GM19238 (cell line): ENCODE measurements at regions not wholly inside any gene's neighbourhood (a gene's known extent, or its start where the extent isn't known, plus 50 kb on each side); places are given as distances from the start of the nearest gene placed in this dataset.

Experiments used
- DNase-seq: peaks from one replicate; pipeline ENCODE4 v3.0.0; 2011; ENCODE audit warnings: low spot score; ENCODE audit not compliant: insufficient read length

DNA sequence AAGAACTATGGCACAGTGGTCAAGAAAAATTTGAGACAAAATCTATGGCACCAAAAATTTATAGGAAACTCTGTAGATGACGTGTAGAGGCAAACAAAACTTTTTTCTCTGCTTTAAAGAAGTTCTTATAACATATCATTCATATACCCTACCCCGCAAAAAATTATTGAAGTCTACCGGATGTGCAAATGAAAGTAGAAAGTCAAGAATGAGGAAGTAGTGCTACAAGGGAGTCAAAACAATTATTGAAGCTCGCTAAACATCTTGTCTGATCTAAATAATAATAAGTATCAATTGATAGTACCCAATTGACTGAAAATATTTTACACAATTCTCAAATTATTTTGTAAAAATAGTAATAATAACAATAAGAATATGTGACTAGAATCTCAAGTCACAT is 398.5 kb downstream of the TAF11L14 start:
- DNase-seq: no peak

DNA sequence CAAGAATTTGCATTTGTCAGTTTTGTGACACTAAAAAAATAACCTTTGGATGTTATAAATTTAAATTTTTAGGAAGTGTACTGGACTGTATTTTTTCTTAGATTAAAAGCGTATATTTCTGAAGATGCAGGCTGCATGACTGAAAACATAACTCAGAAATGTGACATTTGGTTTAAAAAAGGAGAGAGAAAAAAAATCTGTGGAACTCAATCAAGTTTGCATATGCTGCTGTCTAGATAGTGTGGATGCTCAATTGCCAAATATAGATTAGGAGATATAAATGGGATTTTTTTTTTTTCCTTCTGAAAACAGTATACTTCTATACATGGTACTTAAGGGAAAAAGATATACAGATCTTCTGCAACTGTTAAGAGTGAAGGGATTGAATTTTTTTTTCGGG is 402.3 kb downstream of the TAF11L14 start:
- DNase-seq: no peak

DNA sequence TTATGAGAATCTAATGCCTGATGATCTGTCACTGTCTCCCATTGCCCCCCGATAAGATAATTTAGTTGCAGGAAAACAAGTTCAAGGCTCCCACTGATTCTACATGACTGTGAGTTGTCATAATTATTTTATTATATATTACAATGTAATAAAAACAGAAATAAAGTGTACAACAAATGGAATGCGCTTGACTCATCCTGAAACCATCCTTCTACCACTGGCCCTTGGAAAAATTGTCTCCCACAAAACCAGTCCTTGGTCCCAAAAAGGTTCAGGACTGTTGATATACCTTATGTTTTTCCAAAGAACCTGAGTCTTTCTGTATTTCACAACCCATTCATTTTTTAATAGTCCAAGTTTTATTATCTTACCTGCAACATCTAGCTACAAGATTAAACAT is 403.5 kb downstream of the TAF11L14 start:
- no peak for DNase-seq

DNA sequence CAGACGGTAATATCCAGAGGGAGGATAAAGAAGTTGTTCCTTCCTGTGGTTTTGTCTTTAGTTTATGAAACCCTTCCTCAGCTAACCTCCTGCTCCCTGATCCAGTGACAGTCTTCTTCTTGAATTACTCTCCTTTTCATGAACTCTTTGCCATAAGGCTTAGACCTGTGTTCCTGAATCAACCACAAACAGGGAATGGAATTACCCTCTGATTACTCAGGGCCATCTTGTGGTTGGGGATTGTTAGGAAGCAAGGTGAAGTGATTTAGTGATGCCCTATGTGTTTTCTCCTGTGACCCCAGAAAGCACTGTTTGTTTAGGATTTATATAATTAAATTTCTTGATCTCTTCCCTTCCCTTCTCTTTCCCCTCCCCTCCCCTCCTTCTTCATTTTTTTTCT is 409.1 kb downstream of the TAF11L14 start:
- no peak for DNase-seq

DNA sequence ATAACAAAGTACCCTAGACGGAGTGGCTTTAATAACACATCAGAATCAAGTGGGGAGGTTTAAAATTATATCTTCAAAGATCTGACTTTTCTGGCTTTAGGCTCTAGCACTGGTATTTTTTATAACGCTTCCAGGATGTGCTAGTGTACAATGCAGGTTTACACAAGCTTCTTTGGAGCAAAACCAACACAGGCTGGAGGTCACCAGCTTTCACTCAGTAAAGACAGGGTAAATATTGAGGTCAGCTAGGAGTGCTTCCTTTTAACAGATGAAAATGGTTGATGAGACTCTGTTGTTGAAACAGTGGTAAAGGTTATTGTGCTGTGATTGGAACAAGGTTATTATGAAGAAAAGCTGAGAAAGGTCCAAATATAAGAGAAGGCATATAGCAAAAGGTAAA is 414.2 kb downstream of the TAF11L14 start:
- no peak for DNase-seq

DNA sequence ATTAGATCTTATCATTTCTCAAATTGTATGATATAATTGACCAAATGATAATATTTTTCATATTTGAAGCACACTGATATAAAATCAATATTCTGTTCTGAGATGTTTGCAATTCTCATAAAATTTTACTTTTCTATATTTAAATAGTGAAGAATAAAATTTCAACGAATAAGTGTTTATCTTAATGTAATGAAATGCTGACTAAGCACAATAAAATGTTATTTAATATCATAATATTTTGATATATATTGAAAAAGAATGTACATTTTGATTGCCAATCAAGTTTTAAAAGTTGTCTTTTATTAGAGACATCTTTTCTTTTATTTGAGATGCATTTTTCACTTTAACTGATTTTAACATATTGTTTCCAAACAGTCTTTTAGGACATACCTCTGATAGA is 416.1 kb downstream of the TAF11L14 start:
- no peak for DNase-seq

DNA sequence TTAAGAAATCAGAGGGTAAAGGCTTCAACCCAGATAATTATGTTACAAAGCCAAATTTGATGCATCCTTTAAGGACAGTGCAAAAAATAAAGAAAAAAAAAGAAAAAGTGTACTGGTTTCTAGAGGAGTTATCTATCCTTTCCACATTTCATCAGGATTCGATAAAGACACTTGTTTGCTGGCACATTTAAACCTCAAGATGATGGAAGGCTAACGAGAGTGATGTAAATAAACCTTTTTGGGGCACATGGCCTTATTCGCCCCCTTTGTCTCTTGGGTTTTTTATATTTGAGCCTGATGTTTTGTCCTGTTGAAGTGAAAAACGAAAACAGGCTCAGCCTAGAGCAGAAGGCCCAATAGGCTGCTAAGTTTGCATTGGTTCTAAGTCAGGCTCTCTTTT is 416.5 kb downstream of the TAF11L14 start:
- no peak for DNase-seq

DNA sequence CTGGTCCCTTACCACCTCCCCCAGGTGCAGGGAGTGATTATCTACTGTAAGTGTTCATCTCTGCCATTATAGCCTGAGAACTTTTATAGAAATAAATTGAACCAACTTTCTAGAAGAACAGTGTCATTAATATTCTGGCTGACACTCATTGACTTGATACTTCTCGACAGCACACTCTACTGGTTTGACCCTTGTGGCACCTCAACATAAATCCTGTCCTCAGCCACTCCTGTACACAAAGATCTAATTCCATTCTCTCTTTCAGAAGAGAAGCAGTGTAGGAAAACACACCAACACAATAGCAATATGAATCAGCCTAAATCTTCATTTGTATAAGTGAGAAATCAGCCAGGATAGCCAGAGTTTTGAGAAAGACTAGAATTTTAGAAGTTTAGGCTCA is 417.7 kb downstream of the TAF11L14 start:
- no peak for DNase-seq

DNA sequence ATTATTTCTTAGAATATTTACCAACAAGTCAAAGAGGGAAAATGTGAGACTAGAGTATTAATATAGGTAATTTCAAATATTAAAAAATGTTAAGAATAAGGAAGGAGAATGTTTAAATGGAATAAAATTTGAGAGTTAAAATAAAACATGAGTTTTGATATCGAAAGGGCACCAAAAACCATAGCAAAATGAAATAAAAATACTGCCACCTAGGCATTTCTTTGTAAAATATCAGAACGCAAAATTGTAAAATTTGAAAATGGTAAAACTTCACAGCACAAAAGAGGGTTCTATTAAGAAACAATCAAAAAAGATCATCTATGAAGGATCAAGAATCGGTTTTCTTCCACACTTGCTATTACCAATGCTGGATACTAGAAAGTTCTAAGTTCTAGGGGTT is 418.3 kb downstream of the TAF11L14 start:
- no peak for DNase-seq

DNA sequence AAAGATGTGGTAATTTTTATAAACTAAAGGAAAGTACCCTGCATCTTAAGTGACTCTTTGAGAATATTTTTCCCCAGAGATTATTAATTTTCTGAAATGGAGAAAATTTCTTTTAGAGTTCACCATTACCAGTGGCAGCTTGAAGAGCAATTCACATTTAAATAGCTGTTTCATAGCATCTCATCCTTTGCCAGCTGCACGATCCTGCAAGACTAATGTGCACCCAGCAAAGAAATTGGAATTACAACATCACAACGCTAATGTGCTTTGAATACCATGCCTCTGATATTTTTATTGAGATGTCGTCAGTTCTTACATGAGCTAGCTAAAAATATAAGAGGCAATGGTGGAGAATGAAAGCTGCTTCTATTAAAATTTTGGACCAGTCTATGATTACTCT is 423.5 kb downstream of the TAF11L14 start:
- no peak for DNase-seq

DNA sequence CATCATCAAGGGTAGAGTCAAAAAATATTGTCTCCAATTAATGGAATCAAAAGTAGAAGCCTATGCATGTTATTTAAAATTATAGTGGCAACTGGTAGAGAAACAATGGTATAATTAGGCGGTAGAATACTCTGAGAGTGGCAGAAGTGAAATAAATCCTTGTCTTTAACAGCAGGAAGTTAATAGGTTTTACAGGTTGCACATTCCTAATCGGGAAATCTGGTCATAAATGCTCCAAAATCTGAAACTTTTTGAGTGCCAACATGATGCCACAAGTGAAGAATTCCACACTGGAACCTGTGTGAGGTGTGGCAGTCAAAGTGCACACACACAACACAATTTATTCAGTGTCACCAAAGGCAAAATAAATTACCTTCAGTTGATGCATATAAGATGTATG is 433.4 kb downstream of the TAF11L14 start:
- no peak for DNase-seq

DNA sequence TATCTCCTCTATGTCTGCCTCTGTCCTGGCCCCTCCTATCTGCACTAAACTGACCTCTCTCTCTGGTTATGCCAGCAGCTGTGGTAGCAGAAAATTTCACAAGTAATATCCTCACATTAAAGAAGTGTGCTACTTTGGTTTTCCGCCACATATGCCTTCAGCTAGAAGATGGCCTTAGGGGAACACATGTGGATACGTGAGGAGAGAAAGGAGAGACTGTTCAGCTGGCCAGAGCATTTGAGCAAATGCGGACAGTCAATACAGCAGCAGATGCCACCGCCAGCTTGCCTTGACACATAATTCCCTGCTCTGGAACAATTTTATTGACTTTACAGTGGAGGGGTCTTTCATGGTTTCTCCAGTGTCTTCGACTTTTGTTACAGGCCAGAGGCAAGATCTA is 434.6 kb downstream of the TAF11L14 start:
- DNase-seq: no peak

DNA sequence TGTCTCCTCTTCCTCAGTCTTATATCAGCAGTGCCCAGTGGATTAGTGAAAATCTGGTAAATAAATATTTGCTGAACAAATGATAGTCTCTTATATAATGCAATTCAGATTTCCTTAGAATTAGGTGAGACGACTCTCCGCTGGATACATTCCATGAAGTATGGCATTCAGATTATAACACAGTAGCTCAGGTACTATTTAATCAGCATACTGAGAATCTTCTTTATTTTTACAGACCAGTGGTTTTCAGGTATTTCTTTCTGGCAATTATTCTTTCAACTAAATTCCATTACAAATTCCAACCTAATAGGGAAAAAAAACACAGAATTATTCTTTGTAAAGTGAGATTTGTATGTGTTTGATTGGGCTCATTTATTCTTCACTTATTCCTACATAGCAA is 435.5 kb downstream of the TAF11L14 start:
- no peak for DNase-seq

DNA sequence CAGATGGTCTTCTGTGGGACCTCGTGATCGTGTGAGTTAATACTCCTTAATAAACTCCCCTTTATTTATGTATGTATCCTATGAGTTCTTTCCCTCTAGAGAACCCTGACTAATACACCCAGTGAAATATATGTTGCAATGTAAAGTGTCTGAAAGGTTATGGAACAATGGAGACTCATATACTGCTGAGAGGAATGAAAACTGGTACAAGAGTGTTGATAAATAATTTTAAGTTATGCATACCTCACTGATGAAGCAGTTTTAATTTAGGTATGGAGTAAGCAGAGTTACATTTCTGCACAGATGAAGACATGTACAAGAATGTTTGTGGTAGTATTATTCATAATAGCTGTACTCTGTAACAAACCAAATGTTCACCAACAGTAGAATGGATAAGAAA is 438.3 kb downstream of the TAF11L14 start:
- no peak for DNase-seq

DNA sequence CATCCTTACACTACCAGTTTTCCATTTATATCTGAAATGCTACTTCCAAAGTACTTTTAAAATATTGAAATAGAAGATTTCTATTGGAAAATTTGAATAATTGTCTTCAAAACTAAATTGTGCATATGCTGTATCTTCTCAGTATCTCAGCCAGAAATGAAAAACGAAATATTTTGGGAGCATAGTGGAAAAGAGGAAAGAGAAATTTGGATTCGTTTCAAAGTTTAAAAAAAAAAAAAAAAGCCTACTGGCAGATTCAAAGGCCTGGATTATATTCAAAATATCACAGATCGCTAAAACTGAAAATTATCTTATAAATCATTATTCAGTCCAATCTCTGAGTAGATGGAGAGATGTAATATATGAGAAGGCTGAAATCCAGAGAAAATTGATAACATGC is 440.7 kb downstream of the TAF11L14 start:
- DNase-seq: no peak

DNA sequence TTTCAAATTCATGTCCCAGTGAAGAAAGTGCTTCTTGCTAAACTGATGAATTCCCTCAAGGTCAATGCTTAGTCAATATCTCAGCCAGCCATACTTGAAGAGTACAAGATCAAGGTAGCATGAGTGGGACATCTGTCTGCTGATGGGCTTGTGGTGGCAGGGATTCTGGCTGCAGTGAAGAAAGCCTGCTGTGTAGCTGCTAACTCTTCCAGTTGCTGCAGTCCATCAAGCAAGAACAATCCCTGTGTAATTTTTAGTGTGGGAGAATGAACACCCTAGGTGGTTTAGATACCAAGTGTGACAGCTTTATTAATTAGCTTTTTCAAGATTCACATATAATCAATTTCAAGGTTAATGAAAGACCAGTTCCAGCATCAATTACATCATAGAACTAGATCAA is 443.9 kb downstream of the TAF11L14 start:
- no peak for DNase-seq

DNA sequence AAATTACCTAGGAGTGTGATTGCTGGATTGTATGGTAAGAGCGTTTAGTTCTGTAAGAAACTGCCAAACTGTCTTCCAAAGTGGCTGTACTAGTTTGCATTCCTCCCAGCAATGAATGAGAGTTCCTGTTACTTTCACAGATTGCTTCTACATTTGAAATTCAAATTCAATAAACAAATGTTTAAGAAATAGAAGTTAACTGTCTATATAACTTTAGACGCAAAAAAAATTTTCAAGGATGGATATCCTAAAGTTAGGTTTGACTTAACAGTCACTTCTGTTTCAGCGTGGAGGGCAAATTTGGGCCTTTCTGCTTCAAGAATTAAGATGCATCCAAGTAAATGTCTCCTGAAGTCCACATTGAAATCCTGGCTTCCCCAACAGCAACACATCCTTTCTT is 445.6 kb downstream of the TAF11L14 start:
- DNase-seq: no peak

DNA sequence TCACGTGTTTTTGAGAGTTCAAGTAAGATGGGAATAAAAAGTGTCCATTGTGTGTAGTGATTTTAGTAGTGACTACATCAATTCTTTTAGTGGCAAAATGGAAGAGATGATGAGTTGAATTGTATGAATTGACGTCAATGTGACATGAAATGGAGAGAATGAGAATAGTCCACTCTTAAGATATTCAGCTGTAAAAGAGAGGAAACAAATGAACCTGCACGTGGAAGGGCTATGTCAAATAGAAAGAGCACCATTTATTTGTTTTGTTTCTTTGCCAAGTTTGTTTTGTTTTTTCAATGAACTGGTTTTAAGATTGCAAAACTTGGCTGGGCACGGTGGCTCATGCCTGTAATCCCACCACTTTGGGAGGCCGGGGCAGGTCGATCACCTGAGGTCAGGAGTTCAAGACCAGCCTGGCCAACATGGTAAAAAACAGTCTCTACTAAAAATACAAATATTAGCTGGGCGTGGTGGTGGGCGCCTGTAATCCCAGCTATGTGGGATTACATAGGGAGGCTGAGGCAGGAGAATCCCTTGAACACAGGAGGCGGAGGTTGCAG is 453.8 kb downstream of the TAF11L14 start:
- no peak for DNase-seq

DNA sequence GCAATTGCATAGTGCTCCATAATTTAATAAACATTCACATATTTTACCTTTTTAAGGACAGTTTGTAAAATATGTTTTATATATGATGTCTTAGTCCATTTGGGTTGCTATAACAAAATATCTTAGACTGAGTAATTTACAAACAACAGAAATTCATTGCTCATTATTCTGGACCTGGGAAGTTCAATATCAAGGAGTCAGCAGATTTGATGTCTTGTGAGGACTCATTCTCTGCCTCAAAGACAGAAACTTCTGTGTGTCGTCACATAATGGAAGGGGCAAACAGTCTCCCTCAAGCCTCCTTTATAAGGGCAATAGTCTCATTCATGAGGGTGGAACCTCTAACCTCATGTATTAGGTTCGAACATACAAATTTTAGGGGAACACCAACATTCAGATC is 455.9 kb downstream of the TAF11L14 start:
- DNase-seq: no peak

DNA sequence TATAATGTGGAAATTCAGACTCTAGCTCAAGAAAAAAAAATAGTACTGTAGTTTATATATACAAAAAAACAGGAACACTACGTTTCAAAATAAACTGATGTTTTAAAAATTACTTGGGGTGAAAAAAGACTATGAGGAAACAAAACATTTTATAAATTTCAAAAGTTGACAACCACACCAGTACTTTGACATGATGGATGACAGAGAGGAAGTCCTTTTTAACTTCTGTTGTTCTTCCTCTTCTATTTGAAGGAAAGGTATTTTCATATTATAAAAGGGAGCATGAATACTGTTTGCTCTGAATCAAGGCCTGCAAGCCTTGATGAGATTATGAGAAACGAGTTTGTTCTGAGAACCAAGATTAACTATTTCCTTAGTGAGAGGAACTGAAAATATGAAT is 456.9 kb downstream of the TAF11L14 start:
- no peak for DNase-seq

DNA sequence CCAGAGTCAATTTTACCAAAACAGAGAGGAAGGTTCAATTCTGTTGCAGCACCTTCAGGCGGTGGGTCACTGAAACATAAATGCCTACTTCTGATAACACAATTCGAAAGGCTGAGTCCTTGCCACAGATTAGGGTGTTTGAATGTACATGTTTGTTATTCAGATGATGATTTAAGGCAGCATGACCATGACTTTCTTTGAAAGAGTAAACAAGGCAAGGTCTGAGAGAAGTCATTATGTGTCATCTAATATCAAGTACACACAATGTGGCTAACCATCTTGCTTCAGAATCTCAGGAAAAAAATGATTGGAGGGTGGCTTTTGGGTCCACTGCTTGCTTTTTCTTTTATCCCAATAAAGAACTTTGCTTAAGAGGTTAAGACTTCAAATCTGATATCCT is 457.5 kb downstream of the TAF11L14 start:
- DNase-seq: no peak

DNA sequence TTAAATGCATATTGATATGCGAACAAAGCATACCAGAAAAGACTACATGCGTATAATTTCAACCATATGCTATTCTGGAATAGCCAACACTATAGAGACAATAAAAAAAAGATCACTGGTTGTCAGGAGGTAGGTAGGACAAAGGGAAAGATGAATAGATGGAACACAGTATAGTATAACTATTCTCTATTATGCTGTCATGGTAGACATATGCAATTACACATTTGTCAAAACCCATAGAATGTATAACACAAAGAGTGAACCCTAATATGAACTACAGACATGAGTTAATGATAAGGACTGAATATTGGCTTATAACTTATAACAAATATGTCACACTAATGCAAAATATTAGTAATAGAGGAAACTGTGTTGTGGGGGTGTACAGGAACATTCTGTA is 460.8 kb downstream of the TAF11L14 start:
- DNase-seq: no peak

DNA sequence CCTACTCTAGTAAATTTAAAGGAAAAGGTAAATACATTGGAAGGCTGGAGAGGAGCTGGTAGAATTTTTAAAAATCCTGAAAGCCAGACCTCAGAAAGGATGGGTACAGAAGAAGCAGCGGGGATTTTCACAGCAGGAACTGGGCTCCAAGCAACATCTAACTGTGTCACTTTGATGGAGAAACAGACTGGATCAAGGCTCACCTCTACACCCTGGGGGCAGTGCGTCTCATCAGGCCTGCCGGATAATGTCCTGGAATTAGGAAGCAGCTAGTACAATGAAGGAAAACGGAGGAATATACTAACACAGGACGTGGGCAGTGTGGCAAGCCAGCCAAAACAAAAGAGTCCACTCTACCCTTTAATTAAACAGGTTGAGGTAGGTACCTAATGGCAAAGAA is 463.6 kb downstream of the TAF11L14 start:
- DNase-seq: no peak

DNA sequence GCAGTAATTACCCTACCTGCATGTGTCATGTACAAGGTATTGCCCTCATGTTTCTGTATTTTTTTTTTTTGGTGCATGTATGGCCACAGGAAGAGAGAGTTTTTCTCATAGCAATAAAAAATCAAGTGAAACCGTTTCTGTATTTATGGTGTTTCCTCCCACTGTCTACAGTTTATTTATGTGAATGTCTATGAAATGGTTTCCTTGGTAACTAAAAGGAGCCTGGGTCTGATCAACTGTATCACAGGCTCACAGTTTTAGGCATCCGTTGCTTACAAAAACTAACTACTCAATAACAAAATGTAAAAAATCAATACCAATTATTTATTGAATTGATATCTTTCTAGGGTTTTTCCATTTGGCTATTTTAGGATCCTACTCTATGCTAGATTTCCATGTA is 464.4 kb downstream of the TAF11L14 start:
- DNase-seq: no peak
